Keratinocyte (primary cell): ENCODE measurements at regions not wholly inside any gene's neighbourhood (a gene's known extent, or its start where the extent isn't known, plus 50 kb on each side); places are given as distances from the start of the nearest gene placed in this dataset.

ENCODE experiments used
- CTCF ChIP-seq, 3 experiments: IDR thresholded peaks in 1 of 3; conservative IDR thresholded peaks in 1 of 3; optimal IDR thresholded peaks in 1 of 3; 2 replicates in 2 of 3; 3 replicates in 1 of 3; pipeline versions ENCODE3 to v1.5.1; 2011; ENCODE audit warnings: low read length in 3 of 3, mild to moderate bottlenecking in 3 of 3, moderate library complexity in 2 of 3, control low read depth in 1 of 3, inconsistent platforms in 1 of 3; ENCODE audit not compliant: insufficient read depth in 2 of 3; ENCODE audit errors: extremely low read depth in 1 of 3
- EZH2 ChIP-seq: IDR thresholded peaks from one replicate; pipeline ENCODE4 v1.6.1; 2012; ENCODE audit warnings: inconsistent platforms, mild to moderate bottlenecking, low read length, moderate library complexity

DNA sequence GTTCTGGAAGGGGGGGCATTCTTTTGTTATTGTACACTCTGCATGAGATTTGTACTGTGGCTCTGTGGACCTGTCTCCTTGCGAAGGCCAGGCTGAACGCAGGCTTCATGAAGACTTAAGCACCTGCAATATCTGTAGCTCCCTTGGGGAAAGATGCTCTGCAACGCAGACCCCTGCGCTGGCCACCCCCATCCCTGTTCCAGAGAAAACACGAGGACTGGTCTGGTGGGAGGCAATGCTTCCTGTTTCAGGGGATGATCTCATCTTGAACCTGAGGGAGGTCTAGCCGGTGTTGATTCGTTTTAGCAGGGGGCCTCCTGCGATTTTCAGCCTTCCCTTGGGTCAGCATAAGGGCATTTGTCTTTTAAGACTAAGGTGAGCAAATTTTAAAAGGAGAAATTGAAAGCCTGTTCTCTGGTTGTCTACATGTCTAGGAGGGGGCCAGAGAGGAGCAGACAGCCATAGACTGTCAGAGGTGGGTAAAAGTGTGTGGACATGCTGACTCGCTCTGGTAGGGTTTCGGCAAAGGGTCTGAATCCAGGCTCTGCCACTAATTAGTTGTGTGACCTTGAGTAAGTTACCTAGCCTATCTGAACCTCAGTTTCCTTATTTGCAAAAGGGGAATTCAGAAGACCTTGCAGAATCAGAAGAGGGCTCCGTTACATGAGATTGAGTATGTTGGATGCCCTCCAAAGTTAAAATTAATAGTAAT lies 80.9 kb upstream of the RASGRF1 start:
- no peak for TF ChIP-seq EZH2
- TF ChIP-seq CTCF (optimal IDR thresholded peaks at IDR 0.05 in 1 of 3, IDR thresholded peaks at IDR 0.05 in 1 of 3, conservative IDR thresholded peaks at IDR 0.05 in 1 of 3; ENCODE audit: extremely low read depth in 1 of 3, insufficient read depth in 2 of 3, low read length in 3 of 3), result no peak
